ENCODE measurements at regions not wholly inside any gene's neighbourhood (a gene's known extent, or its start where the extent isn't known, plus 50 kb on each side); places are given as distances from the start of the nearest gene placed in this dataset.

- TF ChIP-seq CTCF (conservative IDR thresholded peaks at IDR 0.05; ENCODE audit: low read depth, low read length) (no peak), RCOR1 (IDR thresholded peaks at IDR 0.05; ENCODE audit: insufficient replicate concordance, low read length) (no peak), POLR2A (IDR thresholded peaks at IDR 0.05; ENCODE audit: low read depth, low read length) (no peak), FOS (IDR thresholded peaks at IDR 0.05; ENCODE audit: low read depth, low read length) (no peak), MAZ (IDR thresholded peaks at IDR 0.05; ENCODE audit: borderline replicate concordance, low read depth, low read length) (no peak), RAD21 (IDR thresholded peaks at IDR 0.05; ENCODE audit: low read length) (no peak), BHLHE40 (IDR thresholded peaks at IDR 0.05; ENCODE audit: low read depth, low read length) (no peak)
Measured at GRCh38 chr14:27175489-27175888, 577.7 kb upstream of the NOVA1 start.

Measured in IMR-90 (cell line).